ENCODE measurements at regions not wholly inside any gene's neighbourhood (a gene's known extent, or its start where the extent isn't known, plus 50 kb on each side); places are given as distances from the start of the nearest gene placed in this dataset.

DNA sequence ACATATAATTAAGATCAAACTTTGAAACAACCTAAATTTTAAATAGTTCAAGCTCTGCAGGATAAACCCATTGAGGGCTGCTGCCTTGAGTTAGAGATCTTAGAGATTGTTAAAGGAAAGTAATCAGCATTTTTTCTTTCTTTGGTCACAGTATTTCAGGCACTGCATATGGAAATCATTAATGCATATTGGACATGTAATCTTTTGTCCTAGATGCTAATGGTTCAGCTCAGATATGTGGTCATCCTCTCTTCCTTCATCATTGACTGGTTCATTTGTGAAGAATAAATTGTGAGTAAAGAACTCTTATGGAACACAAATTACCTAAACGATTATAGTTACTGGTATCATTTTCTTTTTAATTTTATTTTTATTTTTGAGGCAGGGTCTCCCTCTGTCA is 82.0 kb upstream of the PRLR start:
- no peak for DNase-seq

DNA sequence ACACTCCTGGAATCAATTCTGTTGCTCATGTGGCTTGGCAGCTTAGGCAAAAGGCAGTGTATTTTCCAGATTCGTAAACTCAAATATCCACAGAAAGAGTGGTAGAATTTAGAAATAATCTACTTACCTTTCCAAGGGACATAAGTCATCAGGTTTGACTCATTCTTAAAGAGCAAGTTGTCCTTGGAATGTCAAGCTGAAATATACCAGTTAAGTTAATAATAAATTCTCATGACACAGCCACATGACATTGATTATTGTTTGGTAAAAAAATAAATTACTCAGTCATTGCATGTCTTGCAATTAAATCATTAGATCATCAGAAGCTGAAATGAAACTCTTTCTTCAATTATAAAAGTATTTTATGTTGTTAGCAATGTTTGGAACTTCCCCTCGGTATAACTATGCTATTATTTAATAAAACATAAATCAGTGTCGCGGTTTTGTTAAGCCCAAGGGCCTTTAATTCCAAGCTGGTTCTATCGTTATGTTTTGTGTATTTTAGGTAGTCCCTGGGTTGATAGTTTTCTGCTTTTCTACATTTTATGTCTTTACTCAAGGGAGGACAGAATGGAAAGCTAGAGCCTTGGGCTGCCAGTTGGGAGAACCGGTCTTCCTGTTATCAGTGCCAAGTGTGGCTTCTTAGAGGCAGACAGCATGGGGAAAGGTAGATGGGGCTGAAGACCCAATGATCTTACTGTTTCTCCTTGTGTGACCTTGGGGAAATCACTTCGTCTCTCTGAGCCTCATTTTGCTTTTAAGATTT is 79.3 kb upstream of the PRLR start:
- DNase-seq, result no peak

- DNase-seq, result no peak
These were observed 78.1 kb upstream of the PRLR start for GRCh38 chr5:35308421-35308820.

DNA sequence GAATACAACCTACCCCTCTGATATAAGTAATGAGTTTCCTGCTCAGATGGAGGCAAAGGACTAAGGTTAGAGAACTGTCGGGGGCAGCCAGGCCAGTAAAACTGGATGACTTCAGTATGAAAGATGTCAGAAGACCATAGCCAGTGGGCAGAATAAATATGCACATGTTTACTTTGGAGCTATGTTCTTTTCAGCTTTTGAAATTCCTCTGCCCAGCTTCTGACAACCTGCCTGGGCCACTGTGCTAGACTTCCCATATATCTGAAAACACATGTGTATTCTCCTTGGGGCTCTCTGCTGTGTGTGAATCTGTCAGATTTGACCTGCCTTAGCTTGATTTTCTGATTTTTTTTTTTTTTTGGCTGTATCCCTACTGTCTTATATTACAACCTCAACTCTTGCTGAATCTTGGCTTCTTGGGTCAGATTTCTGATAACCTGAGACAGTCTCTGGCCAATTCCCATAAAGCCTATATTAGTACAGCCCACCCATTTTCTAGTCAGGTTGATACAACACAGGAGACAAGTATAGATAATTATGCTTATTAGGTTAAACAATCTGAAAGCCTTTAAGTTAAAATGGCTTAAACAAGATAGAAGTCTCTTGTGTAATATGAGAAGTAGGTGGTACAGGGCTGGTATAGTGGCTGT is 76.6 kb upstream of the PRLR start:
- no peak for DNase-seq

DNA sequence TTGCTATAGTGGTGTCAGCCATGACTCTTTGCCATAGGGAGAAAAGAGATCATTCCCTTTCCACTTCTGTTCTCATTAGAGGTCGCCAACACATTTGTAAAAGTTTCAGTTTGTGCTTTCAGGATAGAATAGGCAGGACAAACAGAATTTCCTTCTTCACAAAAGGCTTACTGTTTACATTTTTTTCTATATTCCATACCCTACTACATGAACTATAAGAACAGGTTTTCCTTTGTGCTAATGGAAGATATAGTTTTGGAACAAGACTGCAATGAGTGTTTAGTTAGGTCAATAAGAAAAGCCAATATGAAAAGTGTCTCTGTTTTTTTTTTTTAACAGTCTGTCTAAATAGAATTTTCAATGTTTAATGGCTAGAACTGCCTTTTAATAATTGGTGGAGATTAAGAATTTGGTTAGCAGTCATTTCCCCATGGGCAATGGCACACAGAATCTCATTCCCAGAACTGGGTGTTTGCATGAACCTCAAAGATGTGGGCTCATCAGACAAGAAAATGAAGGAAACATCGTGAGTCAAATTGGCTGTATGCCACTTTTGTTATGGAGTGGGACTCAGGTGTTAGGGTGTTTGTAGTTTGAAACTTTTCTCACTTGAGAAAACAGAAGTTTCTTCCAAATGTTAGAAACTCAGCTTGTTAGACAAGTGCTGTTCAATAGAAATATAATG is 75.2 kb upstream of the PRLR start:
- no peak for DNase-seq

- no peak for DNase-seq
These were observed 74.0 kb upstream of the PRLR start for GRCh38 chr5:35304291-35304690.

- no peak for DNase-seq
These were observed 72.9 kb upstream of the PRLR start for GRCh38 chr5:35303152-35303551.

- no peak for DNase-seq
These were observed 72.3 kb upstream of the PRLR start for GRCh38 chr5:35302544-35302943.

DNA sequence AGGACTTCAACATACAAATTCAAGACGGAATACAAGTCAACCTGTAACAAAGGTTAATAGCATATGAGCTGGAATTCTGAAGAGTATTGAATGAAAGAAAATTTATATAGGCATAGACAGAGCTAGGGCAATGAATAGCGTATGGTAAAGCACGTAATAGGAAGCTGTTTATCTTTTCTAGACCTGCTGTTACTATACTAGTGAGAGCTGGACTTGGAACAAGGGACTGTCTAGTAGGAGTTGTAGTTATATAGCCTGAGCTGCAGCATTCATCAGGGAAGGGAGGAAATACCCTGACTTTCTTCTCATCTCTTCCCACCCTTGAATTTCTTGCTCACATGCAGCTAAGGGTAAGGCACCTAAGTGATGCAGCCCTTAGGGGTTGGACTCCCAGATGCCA is 67.5 kb upstream of the PRLR start:
- DNase-seq, result no peak

GRCh38 chr5:35294976-35295375 is 64.7 kb upstream of the PRLR start:
- DNase-seq, result no peak

DNA sequence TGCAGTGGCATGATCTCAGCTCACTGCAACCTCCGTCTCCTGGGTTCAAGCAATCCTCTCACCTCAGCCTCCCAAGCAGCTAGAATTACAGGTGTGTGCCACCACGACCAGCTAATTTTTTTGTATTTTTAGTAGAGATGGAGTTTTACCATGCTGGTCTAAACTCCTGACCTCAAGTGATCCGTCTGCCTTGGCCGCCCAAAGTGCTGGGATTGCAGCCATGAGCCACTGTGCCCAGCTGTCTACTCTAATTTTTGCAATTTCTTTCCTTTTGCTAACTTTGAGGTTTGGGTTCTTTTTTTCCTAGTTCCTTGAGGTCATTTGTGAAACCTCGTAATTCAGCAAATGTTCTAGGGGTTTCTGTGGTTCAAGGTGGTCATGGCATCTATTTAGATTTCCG is 63.7 kb upstream of the PRLR start:
- no peak for DNase-seq

DNA sequence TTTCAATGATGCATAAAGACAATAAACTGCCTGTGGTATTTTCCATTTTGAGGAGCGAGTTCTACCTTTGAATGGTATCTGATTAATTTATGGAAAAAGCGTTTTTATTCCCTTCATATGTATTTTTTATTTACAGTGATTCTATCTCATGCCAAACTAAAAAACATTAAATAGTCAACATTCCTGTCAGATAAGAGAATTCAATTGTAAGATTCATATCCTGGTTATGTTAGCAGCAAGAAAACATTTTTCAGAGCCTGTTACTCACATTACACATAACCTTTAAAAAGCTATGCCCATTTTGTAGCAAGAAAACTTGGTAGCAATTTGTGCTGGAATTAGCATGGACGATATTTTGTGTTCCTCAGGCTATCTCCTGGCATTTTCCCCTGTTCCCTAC is 55.1 kb upstream of the PRLR start:
- DNase-seq, result no peak

DNA sequence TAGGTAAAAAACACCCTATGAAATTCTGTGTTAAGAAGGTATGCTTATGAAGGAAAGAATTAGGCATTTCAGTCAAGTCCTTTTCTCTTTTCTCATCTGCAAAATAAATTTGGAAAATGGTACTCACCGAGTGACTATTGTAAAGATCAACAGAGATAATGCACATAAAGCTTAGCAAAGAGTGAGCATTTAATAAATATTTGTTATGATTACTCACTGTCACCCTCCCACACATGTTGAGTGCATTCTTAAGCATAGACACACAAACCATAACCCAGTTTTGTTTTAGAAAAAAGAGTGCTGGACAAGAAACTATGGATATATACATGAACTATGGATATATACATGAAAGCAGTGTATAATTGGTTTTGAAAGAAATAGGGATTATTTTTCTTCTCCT is 54.7 kb upstream of the PRLR start:
- no peak for DNase-seq

GRCh38 chr5:35284364-35284763 is 54.1 kb upstream of the PRLR start:
- DNase-seq, result no peak

DNA sequence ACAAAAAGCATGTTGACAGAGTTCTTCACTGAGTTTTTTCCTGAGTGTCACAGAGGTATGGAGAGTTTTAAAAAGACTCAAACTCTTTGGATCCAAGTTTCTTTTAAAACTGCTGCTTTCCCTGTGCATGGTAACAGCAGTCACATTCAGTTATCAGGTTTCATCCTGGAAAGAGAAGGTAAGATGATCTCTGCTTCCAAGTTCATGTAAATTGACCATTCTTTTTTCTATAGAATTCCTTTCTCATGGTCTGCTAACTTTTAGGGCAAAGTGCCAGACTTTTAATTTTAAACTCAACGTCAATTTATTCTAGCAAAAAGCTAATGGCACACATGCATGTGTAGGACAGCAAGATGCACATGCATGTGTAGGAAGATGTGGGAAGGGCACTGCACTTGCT is 52.5 kb upstream of the PRLR start:
- no peak for DNase-seq

- DNase-seq, result no peak
These were observed 51.3 kb upstream of the PRLR start for GRCh38 chr5:35281613-35282012.

Measured in SHP77 treated with DMSO at 0.1 percent for 48 hours (cell line).